HG03565 (cell line): ENCODE measurements at regions not wholly inside any gene's neighbourhood (a gene's known extent, or its start where the extent isn't known, plus 50 kb on each side); places are given as distances from the start of the nearest gene placed in this dataset.
"Not testable (repeated sequence)": the region's sequence is repeated elsewhere in the genome, so short reads cannot be mapped to it uniquely, and the experiment has no call there.

Source experiments
- ATAC-seq: cut with Tn5 transposase; IDR thresholded peaks from one replicate; pipeline ENCODE4 v1.9.1; 2021; ENCODE audit warnings: mild to moderate bottlenecking, moderate library complexity; ENCODE audit not compliant: unreplicated experiment

- ATAC-seq: no peak
Observed at GRCh38 chr2:192675681-192676080, 480.9 kb upstream of the TMEFF2 start.

- no peak for ATAC-seq
Observed at GRCh38 chr2:192669505-192670091, 474.9 kb upstream of the TMEFF2 start.

- not testable (repeated sequence) for ATAC-seq
Observed at GRCh38 chr2:192660555-192660954, 465.8 kb upstream of the TMEFF2 start.

- ATAC-seq: no peak
Observed at GRCh38 chr2:192657362-192657761, 462.6 kb upstream of the TMEFF2 start.

- ATAC-seq: no peak
Observed at GRCh38 chr2:192655916-192656315, 461.2 kb upstream of the TMEFF2 start.

- ATAC-seq: no peak
Observed at GRCh38 chr2:192645811-192646598, 451.3 kb upstream of the TMEFF2 start.

GRCh38 chr2:192634557-192634956 lies 439.8 kb upstream of the TMEFF2 start:
- no peak for ATAC-seq

GRCh38 chr2:192628017-192628416 lies 433.3 kb upstream of the TMEFF2 start:
- no peak for ATAC-seq

GRCh38 chr2:192615105-192615504 lies 420.4 kb upstream of the TMEFF2 start:
- ATAC-seq: no peak

- no peak for ATAC-seq
Observed at GRCh38 chr2:192604295-192604694, 409.6 kb upstream of the TMEFF2 start.

GRCh38 chr2:192598649-192599048 lies 403.9 kb upstream of the TMEFF2 start:
- not testable (repeated sequence) for ATAC-seq

GRCh38 chr2:192593561-192593960 lies 398.8 kb upstream of the TMEFF2 start:
- no peak for ATAC-seq

- ATAC-seq: no peak
Observed at GRCh38 chr2:192591617-192592016, 396.9 kb upstream of the TMEFF2 start.

GRCh38 chr2:192585418-192585817 lies 390.7 kb upstream of the TMEFF2 start:
- ATAC-seq: no peak

GRCh38 chr2:192584976-192585375 lies 390.2 kb upstream of the TMEFF2 start:
- no peak for ATAC-seq

- ATAC-seq: no peak
Observed at GRCh38 chr2:192579965-192580700, 385.4 kb upstream of the TMEFF2 start.

GRCh38 chr2:192578780-192579179 lies 384.0 kb upstream of the TMEFF2 start:
- ATAC-seq: no peak

GRCh38 chr2:192577706-192578105 lies 383.0 kb upstream of the TMEFF2 start:
- ATAC-seq: no peak

GRCh38 chr2:192574552-192574951 lies 379.8 kb upstream of the TMEFF2 start:
- no peak for ATAC-seq

GRCh38 chr2:192571636-192572035 lies 376.9 kb upstream of the TMEFF2 start:
- no peak for ATAC-seq

- no peak for ATAC-seq
Observed at GRCh38 chr2:192570788-192571187, 376.1 kb upstream of the TMEFF2 start.

- ATAC-seq: no peak
Observed at GRCh38 chr2:192566863-192567262, 372.1 kb upstream of the TMEFF2 start.
